ENCODE measurements at regions not wholly inside any gene's neighbourhood (a gene's known extent, or its start where the extent isn't known, plus 50 kb on each side); places are given as distances from the start of the nearest gene placed in this dataset.

GRCh38 chr9:26145938-26146337, 467.7 kb upstream of the TUSC1 start:
- no peak for TF ChIP-seq CTCF (IDR thresholded peaks at IDR 0.05; ENCODE audit: insufficient read depth, low read depth, low read length, missing control alignments)
- no peak for DNase-seq (ENCODE audit: low read depth)
- H3K4me3 ChIP-seq (ENCODE audit: low read depth, low read length) = no peak overlapping the region

GRCh38 chr9:26142631-26143030, 464.4 kb upstream of the TUSC1 start:
- no peak for DNase-seq (ENCODE audit: low read depth)
- no peak for TF ChIP-seq CTCF (IDR thresholded peaks at IDR 0.05; ENCODE audit: insufficient read depth, low read depth, low read length, missing control alignments)
- no peak overlapping the region for H3K4me3 ChIP-seq (ENCODE audit: low read depth, low read length)

- no peak overlapping the region for H3K4me3 ChIP-seq (ENCODE audit: low read depth, low read length)
- no peak for TF ChIP-seq CTCF (IDR thresholded peaks at IDR 0.05; ENCODE audit: insufficient read depth, low read depth, low read length, missing control alignments)
- DNase-seq (ENCODE audit: low read depth) = no peak
Observed at GRCh38 chr9:26142201-26142600, 464.0 kb upstream of the TUSC1 start.

GRCh38 chr9:26133537-26133936, 455.3 kb upstream of the TUSC1 start:
- TF ChIP-seq CTCF (IDR thresholded peaks at IDR 0.05; ENCODE audit: insufficient read depth, low read depth, low read length, missing control alignments) = no peak
- DNase-seq (ENCODE audit: low read depth) = no peak
- H3K4me3 ChIP-seq (ENCODE audit: low read depth, low read length) = no peak overlapping the region

DNA sequence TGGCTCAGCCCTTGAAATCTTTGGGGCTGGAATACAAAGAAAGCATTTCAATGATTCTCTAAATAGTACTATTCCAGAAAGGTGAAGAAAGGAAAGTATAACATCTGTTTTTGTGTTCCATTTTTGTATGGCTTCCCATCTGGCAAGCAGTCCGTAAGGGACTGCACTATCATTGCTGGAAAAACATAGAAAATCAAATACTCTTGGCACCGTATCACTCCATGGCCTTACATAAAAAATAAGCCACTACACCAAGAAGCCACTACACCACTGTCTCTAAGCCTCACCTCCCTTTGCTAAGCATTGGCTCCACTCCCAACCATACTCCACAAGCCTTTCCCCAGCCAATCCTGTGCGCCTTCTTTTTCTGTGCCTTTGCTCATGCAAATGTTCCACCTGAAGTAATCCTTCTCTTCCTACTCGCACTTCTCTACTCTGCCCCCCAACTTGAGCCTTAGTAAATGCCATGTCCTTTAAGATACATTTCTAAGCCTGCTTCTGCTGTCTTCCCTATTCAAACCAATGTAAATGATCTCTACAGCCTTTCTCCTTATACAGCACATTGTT, 454.6 kb upstream of the TUSC1 start:
- TF ChIP-seq CTCF (IDR thresholded peaks at IDR 0.05; ENCODE audit: insufficient read depth, low read depth, low read length, missing control alignments) = no peak
- no peak overlapping the region for H3K4me3 ChIP-seq (ENCODE audit: low read depth, low read length)
- DNase-seq (ENCODE audit: low read depth) = no peak

DNA sequence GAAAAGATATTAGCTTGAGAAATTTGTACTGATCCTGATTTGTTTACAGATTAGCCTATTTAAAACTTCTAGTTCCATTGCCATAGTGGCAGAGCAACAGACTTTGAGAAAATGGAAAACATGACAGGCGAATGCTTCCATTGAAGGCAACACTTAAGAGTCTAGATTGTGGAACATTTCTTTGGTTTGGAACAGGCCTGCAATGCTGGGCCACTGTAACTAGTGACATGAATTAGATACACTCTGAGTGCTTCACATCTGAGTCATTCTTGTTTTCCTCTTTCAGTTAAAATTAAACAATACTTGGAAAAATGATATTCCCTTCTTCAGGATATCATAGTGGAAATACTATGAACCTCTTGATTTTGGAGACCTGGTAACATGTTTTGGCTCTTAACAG, 453.6 kb upstream of the TUSC1 start:
- H3K4me3 ChIP-seq (ENCODE audit: low read depth, low read length) = no peak overlapping the region
- TF ChIP-seq CTCF (IDR thresholded peaks at IDR 0.05; ENCODE audit: insufficient read depth, low read depth, low read length, missing control alignments) = no peak
- DNase-seq (ENCODE audit: low read depth) = no peak

DNA sequence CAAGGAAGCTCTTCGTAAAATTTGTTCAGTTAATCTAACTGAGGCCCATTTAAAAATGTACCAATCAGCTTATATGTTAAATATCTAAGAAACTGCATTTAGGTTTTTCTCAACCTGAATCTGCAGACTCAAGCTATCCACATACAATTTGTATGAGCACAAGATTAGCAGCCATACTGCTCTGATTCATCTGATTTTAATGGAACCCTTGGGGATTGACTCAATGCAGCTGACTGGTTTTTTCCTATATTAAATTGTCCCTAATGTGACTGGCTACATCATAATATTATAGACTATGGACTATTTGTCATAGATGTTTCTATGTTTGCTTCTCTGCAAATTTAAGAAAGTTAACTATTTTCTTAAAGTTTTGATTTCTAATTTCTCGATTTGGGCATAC, 451.0 kb upstream of the TUSC1 start:
- no peak overlapping the region for H3K4me3 ChIP-seq (ENCODE audit: low read depth, low read length)
- no peak for DNase-seq (ENCODE audit: low read depth)

More for the DNA sequence above, 451.0 kb upstream of the TUSC1 start:
- TF ChIP-seq CTCF (IDR thresholded peaks at IDR 0.05; ENCODE audit: insufficient read depth, low read depth, low read length, missing control alignments) = no peak

Measured in GM12865 (cell line).